Lower lobe of right lung (tissue), 2 donors: ENCODE measurements at regions not wholly inside any gene's neighbourhood (a gene's known extent, or its start where the extent isn't known, plus 50 kb on each side); places are given as distances from the start of the nearest gene placed in this dataset.

ENCODE experiments used
- ATAC-seq, 2 donors: fragments of 200-7000 bp; cut with Tn5 transposase; one replicate each; pipeline ENCODE4 v1.9.1; 2020 to 2022; ENCODE audit warnings: mild to moderate bottlenecking in 2 of 2, moderate library complexity in 2 of 2
- DNase-seq: peaks from one replicate; pipeline ENCODE4 v3.0.0-alpha.2; 2020
- H3K27ac ChIP-seq: fragments of 200-600 bp; one replicate; pipeline ENCODE4 v1.8.0; 2022
- H3K27me3 ChIP-seq: fragments of 200-600 bp; one replicate; pipeline ENCODE4 v1.8.0; 2022; ENCODE audit warnings: low read depth
- H3K36me3 ChIP-seq: fragments of 200-600 bp; one replicate; pipeline ENCODE4 v1.8.0; 2022; ENCODE audit warnings: mild to moderate bottlenecking
- H3K4me1 ChIP-seq: fragments of 200-600 bp; one replicate; pipeline ENCODE4 v1.8.0; 2022
- H3K4me3 ChIP-seq: fragments of 200-600 bp; one replicate; pipeline ENCODE4 v1.8.0; 2022; ENCODE audit warnings: mild to moderate bottlenecking
- H3K9me3 ChIP-seq: fragments of 200-600 bp; one replicate; pipeline ENCODE4 v1.8.0; 2022
- intact Hi-C: fragments of 100-400 bp; cut with DNase I; formaldehyde crosslinking; loops from one replicate; pipeline ENCODE4 v1.11.0; 2022
- TF ChIP-seq, protein P1 (sequence below): fragments of 200-600 bp; IDR thresholded peaks from one replicate; pipeline ENCODE4 v1.8.0; 2022; ENCODE audit warnings: antibody characterized with exemption, mild to moderate bottlenecking
- donor health status: DM: no; HTN: yes; CAD: no; lungs with severe emphysema.

- H3K4me1 ChIP-seq = peaks cover 17% of the 10 kb centered on the region
- no peak for ATAC-seq
- TF ChIP-seq, protein P1, sequence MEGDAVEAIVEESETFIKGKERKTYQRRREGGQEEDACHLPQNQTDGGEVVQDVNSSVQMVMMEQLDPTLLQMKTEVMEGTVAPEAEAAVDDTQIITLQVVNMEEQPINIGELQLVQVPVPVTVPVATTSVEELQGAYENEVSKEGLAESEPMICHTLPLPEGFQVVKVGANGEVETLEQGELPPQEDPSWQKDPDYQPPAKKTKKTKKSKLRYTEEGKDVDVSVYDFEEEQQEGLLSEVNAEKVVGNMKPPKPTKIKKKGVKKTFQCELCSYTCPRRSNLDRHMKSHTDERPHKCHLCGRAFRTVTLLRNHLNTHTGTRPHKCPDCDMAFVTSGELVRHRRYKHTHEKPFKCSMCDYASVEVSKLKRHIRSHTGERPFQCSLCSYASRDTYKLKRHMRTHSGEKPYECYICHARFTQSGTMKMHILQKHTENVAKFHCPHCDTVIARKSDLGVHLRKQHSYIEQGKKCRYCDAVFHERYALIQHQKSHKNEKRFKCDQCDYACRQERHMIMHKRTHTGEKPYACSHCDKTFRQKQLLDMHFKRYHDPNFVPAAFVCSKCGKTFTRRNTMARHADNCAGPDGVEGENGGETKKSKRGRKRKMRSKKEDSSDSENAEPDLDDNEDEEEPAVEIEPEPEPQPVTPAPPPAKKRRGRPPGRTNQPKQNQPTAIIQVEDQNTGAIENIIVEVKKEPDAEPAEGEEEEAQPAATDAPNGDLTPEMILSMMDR = no peak
- no peak overlapping the region for H3K27ac ChIP-seq
- no peak overlapping the region for H3K4me3 ChIP-seq
- no peaks in the 10 kb centered on the region for H3K36me3 ChIP-seq
- H3K27me3 ChIP-seq = no peaks in the 10 kb centered on the region
- no peaks in the 10 kb centered on the region for H3K9me3 ChIP-seq
- no peak for DNase-seq
- intact Hi-C loops = no loop called here
Observed at GRCh38 chr12:116354950-116355783, 77.7 kb upstream of the MED13L start.

DNA sequence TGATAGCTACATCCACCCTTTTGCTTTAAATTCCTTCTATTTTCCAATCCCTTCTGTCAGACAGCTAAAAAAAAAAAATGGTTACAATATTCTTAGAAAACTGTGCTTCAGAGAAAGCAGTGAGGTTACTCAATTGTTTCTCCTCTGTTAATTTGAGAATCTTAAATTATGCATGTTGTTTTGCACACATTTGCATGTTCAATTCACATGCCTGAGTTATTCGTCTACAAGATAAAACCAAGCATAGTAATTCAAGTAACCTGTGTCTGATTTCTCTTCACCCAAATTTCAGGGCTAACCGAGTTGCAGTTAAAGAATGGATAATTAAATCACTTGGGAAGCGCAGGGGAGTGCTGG lies 81.0 kb upstream of the MED13L start:
- Histone ChIP-seq H3K9me3 (no peaks in the 10 kb centered on the region), H3K4me3 (peak overlapping the region; percentile 21), H3K27me3 (no peaks in the 10 kb centered on the region), H3K4me1 (peaks cover 17% of the 10 kb centered on the region), H3K36me3 (no peaks in the 10 kb centered on the region), H3K27ac (peak overlapping the region; percentile 71)
- TF ChIP-seq, protein P1 = no peak
- no peak for ATAC-seq
- no peak for DNase-seq
- intact Hi-C loops = no loop called here

GRCh38 chr12:116358893-116359761 lies 81.6 kb upstream of the MED13L start:
- TF ChIP-seq, protein P1 = no peak
- H3K4me3 ChIP-seq = peak overlapping the region; percentile 21
- H3K27ac ChIP-seq = peak overlapping the region; percentile 72
- no peaks in the 10 kb centered on the region for H3K9me3 ChIP-seq
- H3K27me3 ChIP-seq = no peaks in the 10 kb centered on the region
- H3K36me3 ChIP-seq = no peaks in the 10 kb centered on the region
- ATAC-seq (peak; percentile 93 to 98), DNase-seq (peak; percentile 94)
- intact Hi-C loops = no loop called here
- H3K4me1 ChIP-seq = peaks cover 17% of the 10 kb centered on the region

GRCh38 chr12:116360579-116361413 lies 83.3 kb upstream of the MED13L start:
- peaks cover 17% of the 10 kb centered on the region for H3K4me1 ChIP-seq
- H3K27ac ChIP-seq = no peak overlapping the region
- intact Hi-C loops = no loop called here
- H3K4me3 ChIP-seq = no peak overlapping the region
- no peaks in the 10 kb centered on the region for H3K27me3 ChIP-seq
- DNase-seq (no peak), ATAC-seq (no peak)
- H3K9me3 ChIP-seq = no peaks in the 10 kb centered on the region
- TF ChIP-seq, protein P1 = no peak
- no peaks in the 10 kb centered on the region for H3K36me3 ChIP-seq
